ENCODE measurements at regions not wholly inside any gene's neighbourhood (a gene's known extent, or its start where the extent isn't known, plus 50 kb on each side); places are given as distances from the start of the nearest gene placed in this dataset.

GRCh38 chr2:125983364-125983763 lies 672.6 kb upstream of the GYPC start:
- H3K4me3 ChIP-seq, result no peak overlapping the region
- no peaks in the 10 kb centered on the region for H3K9me3 ChIP-seq (replicated peaks)
- H3K27me3 ChIP-seq (ENCODE audit: low read depth), result no peaks in the 10 kb centered on the region
- intact Hi-C loops (cut with micrococcal nuclease), result no loop called here
- H3K27ac ChIP-seq (replicated peaks), result no peak overlapping the region
- H3K4me1 ChIP-seq, result no peaks in the 10 kb centered on the region
- TF ChIP-seq CTCF (IDR thresholded peaks at IDR 0.05; ENCODE audit: borderline replicate concordance), result no peak
- no peak for DNase-seq
- no peaks in the 10 kb centered on the region for H3K36me3 ChIP-seq

GRCh38 chr2:126029316-126029715 lies 626.6 kb upstream of the GYPC start:
- H3K27me3 ChIP-seq (ENCODE audit: low read depth), result no peaks in the 10 kb centered on the region
- no peak for TF ChIP-seq CTCF (IDR thresholded peaks at IDR 0.05; ENCODE audit: borderline replicate concordance)
- H3K27ac ChIP-seq (replicated peaks), result no peak overlapping the region
- H3K36me3 ChIP-seq, result no peaks in the 10 kb centered on the region
- H3K4me3 ChIP-seq, result no peak overlapping the region
- peaks cover 16% of the 10 kb centered on the region for H3K9me3 ChIP-seq (replicated peaks)
- H3K4me1 ChIP-seq, result no peaks in the 10 kb centered on the region
- DNase-seq, result no peak
- intact Hi-C loops (cut with micrococcal nuclease), result no loop called here

- H3K4me3 ChIP-seq, result no peak overlapping the region
- no peaks in the 10 kb centered on the region for H3K4me1 ChIP-seq
- intact Hi-C loops (cut with micrococcal nuclease), result no loop called here
- no peaks in the 10 kb centered on the region for H3K27me3 ChIP-seq (ENCODE audit: low read depth)
- no peak for TF ChIP-seq CTCF (IDR thresholded peaks at IDR 0.05; ENCODE audit: borderline replicate concordance)
- no peak overlapping the region for H3K27ac ChIP-seq (replicated peaks)
- peaks cover 3% of the 10 kb centered on the region for H3K9me3 ChIP-seq (replicated peaks)
- no peaks in the 10 kb centered on the region for H3K36me3 ChIP-seq
- no peak for DNase-seq
Measured at GRCh38 chr2:126038861-126039260, 617.1 kb upstream of the GYPC start.

- Histone ChIP-seq H3K27ac (replicated peaks) (no peak overlapping the region), H3K36me3 (no peaks in the 10 kb centered on the region), H3K9me3 (replicated peaks) (no peaks in the 10 kb centered on the region), H3K27me3 (ENCODE audit: low read depth) (no peaks in the 10 kb centered on the region), H3K4me1 (no peaks in the 10 kb centered on the region), H3K4me3 (no peak overlapping the region)
- no peak for DNase-seq
- TF ChIP-seq CTCF (IDR thresholded peaks at IDR 0.05; ENCODE audit: borderline replicate concordance), result no peak
- intact Hi-C loops (cut with micrococcal nuclease), result no loop called here
Measured at GRCh38 chr2:126041391-126042047, 614.4 kb upstream of the GYPC start.

GRCh38 chr2:126042089-126042488 lies 613.9 kb upstream of the GYPC start:
- no peaks in the 10 kb centered on the region for H3K27me3 ChIP-seq (ENCODE audit: low read depth)
- H3K36me3 ChIP-seq, result no peaks in the 10 kb centered on the region
- DNase-seq, result no peak
- no peak overlapping the region for H3K4me3 ChIP-seq
- H3K4me1 ChIP-seq, result no peaks in the 10 kb centered on the region
- H3K9me3 ChIP-seq (replicated peaks), result no peaks in the 10 kb centered on the region
- TF ChIP-seq CTCF (IDR thresholded peaks at IDR 0.05; ENCODE audit: borderline replicate concordance), result no peak
- no peak overlapping the region for H3K27ac ChIP-seq (replicated peaks)
- intact Hi-C loops (cut with micrococcal nuclease), result no loop called here

Data from left ventricle myocardium inferior (tissue), 1 donor.